ENCODE measurements at regions not wholly inside any gene's neighbourhood (a gene's known extent, or its start where the extent isn't known, plus 50 kb on each side); places are given as distances from the start of the nearest gene placed in this dataset.

DNA sequence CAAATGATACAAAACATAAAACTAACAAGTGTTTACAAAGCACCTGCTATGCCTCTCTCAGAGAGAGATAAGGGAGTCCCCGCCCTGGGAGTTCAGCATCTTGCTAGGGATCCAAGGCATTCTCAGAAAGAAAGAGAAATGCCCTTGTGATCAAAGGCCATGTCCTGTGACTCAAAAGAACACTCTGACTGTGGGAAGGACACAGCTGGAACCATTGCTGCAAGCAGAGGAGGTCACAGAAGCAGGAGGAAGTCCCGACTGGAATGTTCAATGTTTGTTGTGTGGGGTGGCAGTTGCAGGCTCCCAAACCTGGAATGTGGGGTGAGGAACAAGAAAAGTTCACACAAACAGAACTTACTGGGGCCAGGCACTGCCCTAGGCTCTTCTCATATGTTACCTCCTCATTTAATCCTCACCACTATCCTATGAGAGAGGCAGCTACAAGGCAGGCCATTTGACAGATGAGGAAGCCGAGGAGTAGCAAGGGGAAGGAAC, 93.0 kb upstream of the GRIK3 start:
- TF ChIP-seq, protein P1, sequence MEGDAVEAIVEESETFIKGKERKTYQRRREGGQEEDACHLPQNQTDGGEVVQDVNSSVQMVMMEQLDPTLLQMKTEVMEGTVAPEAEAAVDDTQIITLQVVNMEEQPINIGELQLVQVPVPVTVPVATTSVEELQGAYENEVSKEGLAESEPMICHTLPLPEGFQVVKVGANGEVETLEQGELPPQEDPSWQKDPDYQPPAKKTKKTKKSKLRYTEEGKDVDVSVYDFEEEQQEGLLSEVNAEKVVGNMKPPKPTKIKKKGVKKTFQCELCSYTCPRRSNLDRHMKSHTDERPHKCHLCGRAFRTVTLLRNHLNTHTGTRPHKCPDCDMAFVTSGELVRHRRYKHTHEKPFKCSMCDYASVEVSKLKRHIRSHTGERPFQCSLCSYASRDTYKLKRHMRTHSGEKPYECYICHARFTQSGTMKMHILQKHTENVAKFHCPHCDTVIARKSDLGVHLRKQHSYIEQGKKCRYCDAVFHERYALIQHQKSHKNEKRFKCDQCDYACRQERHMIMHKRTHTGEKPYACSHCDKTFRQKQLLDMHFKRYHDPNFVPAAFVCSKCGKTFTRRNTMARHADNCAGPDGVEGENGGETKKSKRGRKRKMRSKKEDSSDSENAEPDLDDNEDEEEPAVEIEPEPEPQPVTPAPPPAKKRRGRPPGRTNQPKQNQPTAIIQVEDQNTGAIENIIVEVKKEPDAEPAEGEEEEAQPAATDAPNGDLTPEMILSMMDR (IDR thresholded peaks at IDR 0.05), result no peak
- ATAC-seq (ENCODE audit: low FRiP score) (no peak), DNase-seq (ENCODE audit: low spot score) (no peak)

DNA sequence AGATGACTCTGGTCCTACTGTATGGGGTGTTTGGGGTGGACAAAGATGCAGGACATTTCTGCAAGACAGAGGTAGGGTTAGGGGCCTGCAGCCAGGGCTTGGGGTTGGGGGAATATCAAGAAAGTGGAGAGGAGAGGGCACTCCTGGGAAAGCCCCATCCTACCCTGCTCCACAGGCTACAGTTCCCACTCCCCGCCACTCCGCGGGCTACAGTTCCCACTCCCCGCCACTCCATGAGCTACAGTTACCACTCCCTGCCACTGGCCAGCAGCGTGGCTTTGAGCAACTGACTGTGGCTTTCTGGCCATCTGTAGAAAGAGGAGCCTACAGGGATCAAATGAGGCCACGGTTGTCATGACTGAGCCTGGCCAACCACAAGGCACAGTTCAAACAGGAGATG, 93.8 kb upstream of the GRIK3 start:
- no peak for DNase-seq (ENCODE audit: low spot score)
- no peak for ATAC-seq (ENCODE audit: low FRiP score)
- TF ChIP-seq, protein P1 (IDR thresholded peaks at IDR 0.05), result no peak

GRCh38 chr1:37130221-37130948, 96.1 kb upstream of the GRIK3 start:
- TF ChIP-seq, protein P1 (IDR thresholded peaks at IDR 0.05), result no peak
- DNase-seq (ENCODE audit: low spot score), result no peak
- no peak for ATAC-seq (ENCODE audit: low FRiP score)

GRCh38 chr1:37131281-37131680, 97.0 kb upstream of the GRIK3 start:
- TF ChIP-seq, protein P1 (IDR thresholded peaks at IDR 0.05), result no peak
- DNase-seq (ENCODE audit: low spot score), result no peak
- no peak for ATAC-seq (ENCODE audit: low FRiP score)

GRCh38 chr1:37133276-37134145, 99.2 kb upstream of the GRIK3 start:
- ATAC-seq (ENCODE audit: low FRiP score), result no peak
- DNase-seq (ENCODE audit: low spot score), result no peak
- TF ChIP-seq, protein P1 (IDR thresholded peaks at IDR 0.05), result no peak

DNA sequence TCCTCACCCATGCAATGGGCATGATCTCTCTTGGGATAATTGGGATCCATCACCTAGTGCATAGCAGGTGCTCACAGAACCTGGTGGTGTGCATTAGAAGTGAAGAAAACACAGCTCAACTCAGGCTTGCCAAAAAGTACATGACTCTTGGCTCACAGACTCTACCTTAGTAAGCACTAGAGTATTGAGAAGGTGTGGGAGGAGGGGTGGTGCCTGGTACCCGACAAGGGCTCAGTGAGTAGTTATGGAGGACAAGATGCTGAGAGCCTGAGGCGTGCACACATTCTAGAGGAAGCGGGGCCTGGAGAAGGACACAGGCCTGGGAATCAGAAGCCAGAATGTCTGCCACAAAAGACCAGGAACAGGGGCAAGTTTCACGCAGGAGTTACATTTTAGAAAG, 100.3 kb upstream of the GRIK3 start:
- TF ChIP-seq, protein P1 (IDR thresholded peaks at IDR 0.05), result no peak
- DNase-seq (ENCODE audit: low spot score) (no peak), ATAC-seq (ENCODE audit: low FRiP score) (no peak)

Data from omental fat pad (tissue), 3 donors.